Panc1 (cell line): ENCODE measurements at regions not wholly inside any gene's neighbourhood (a gene's known extent, or its start where the extent isn't known, plus 50 kb on each side); places are given as distances from the start of the nearest gene placed in this dataset.

Source experiments
- CTCF ChIP-seq: fragments of 450-650 bp; IDR thresholded peaks from 2 replicates; pipeline ENCODE4 v1.5.1; 2017; ENCODE audit warnings: mild to moderate bottlenecking
- POLR2AphosphoS5 ChIP-seq: IDR thresholded peaks from 2 replicates; pipeline ENCODE4 v1.6.1; 2012; ENCODE audit warnings: mild to moderate bottlenecking, low read depth, low read length, moderate library complexity
- REST ChIP-seq, 2 experiments: IDR thresholded peaks; 2 replicates each; pipeline ENCODE4 v1.6.1; 2011 to 2012; ENCODE audit warnings: low read depth in 2 of 2, control low read depth in 1 of 2, low read length in 1 of 2, mild to moderate bottlenecking in 1 of 2, moderate library complexity in 1 of 2; ENCODE audit not compliant: insufficient read depth in 1 of 2
- SIN3A ChIP-seq: IDR thresholded peaks from 2 replicates; pipeline ENCODE4 v1.6.1; 2012; ENCODE audit warnings: low read depth, mild to moderate bottlenecking, low read length, moderate library complexity, borderline replicate concordance; ENCODE audit not compliant: insufficient read depth
- TCF7L2 ChIP-seq: IDR thresholded peaks from 2 replicates; pipeline ENCODE4 v1.6.1; 2011; ENCODE audit warnings: mild to moderate bottlenecking, low read depth, low read length, inconsistent platforms

GRCh38 chr9:129258124-129258822, 80.2 kb upstream of the IER5L start:
- no peak for TF ChIP-seq CTCF
- peak; percentile 90 for TF ChIP-seq SIN3A
- TF ChIP-seq POLR2AphosphoS5, result no peak
- no peak for TF ChIP-seq TCF7L2
- no peak for TF ChIP-seq REST (IDR thresholded peaks at IDR 0.05; ENCODE audit: insufficient read depth in 1 of 2, low read depth in 2 of 2, low read length in 1 of 2)
